ENCODE measurements at regions not wholly inside any gene's neighbourhood (a gene's known extent, or its start where the extent isn't known, plus 50 kb on each side); places are given as distances from the start of the nearest gene placed in this dataset.
"Not testable (repeated sequence)": the region's sequence is repeated elsewhere in the genome, so short reads cannot be mapped to it uniquely, and the experiment has no call there.

DNA sequence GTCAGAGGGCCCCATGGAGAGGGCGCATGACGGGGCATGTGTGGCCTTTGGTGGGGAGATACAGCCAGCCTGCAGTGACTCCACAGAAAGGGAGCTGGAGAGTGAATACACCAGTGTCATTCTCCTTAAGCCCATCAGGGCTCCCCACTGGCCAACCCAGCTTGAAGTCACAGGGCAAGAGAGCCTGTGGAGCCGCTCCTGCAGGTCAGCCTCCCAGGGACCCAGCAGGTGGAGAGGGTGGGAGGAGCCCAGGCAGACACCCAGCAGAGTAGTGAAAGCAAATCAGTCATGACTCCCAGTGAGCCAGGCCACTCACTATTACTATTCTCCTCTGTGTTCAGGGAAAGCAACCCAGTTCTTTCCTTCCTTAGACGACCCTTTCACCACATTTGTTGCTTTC lies 110.0 kb upstream of the CPM start:
- TF ChIP-seq CTCF (IDR thresholded peaks at IDR 0.05; ENCODE audit: low read depth, low read length): no peak
- no peak overlapping the region for H3K4me3 ChIP-seq (ENCODE audit: low read depth, low read length)

GRCh38 chr12:69044887-69045286 lies 111.9 kb upstream of the CPM start:
- H3K4me3 ChIP-seq (ENCODE audit: low read depth, low read length): no peak overlapping the region
- TF ChIP-seq CTCF (IDR thresholded peaks at IDR 0.05; ENCODE audit: low read depth, low read length): no peak

GRCh38 chr12:69045430-69045829 lies 112.5 kb upstream of the CPM start:
- H3K4me3 ChIP-seq (ENCODE audit: low read depth, low read length): no peak overlapping the region
- TF ChIP-seq CTCF (IDR thresholded peaks at IDR 0.05; ENCODE audit: low read depth, low read length): no peak

DNA sequence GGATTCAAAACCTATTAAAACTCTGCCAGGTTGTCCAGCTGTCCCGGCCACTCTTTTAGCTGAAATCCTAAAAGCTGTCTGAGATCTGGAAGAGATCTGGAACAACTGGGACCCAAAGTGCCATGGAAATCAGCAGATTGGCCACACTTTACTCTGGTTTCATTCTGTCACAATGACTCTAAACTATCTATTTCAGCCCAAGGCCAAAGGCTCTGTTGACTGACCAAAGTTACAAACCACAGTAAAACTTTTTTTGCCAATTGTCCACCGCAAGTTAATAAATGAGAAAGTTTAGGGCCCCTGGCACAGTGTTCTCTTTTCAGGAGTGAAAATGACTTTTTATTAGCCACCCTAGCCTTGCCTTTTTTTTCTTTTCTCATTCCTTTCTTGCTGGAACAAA lies 113.4 kb upstream of the CPM start:
- TF ChIP-seq CTCF (IDR thresholded peaks at IDR 0.05; ENCODE audit: low read depth, low read length): no peak
- no peak overlapping the region for H3K4me3 ChIP-seq (ENCODE audit: low read depth, low read length)

DNA sequence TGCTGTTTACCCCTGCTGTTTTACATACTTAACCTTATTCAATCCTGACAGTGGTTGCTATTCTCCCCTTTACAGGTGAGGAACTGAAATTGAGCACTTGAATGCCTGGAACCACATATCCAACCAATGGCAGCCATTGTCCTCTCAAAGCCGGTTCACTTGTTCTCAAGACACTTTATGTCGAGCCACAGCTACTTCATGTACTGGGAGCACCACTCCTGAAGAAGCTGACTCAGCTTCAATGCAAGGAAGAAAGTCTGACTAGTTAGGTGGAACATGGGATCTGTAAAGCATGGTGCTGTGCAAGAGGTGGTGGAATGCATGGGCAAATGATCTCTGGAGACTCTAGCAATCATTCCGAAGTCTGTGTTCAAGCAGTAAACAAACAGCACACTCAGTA lies 113.9 kb upstream of the CPM start:
- H3K4me3 ChIP-seq (ENCODE audit: low read depth, low read length): no peak overlapping the region
- TF ChIP-seq CTCF (IDR thresholded peaks at IDR 0.05; ENCODE audit: low read depth, low read length): no peak

DNA sequence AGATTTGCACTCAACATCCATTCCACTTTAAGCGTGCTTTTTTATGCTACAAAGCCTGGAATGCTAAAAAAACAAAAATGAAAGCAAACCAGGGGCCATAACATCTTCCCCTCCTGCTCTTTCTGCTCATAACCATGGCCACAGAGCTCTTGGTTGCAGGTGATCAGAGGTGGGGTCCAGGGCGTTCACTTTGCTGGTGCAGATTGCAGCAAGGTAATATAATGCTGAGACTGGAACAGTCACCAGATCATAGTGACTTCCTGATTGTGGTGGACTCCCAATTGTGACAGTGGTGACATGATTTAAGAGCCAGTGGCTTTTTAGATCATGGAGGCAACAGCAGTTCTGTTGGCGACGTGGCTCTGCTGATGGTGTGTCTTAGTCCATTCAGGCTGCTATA lies 115.0 kb upstream of the CPM start:
- no peak for TF ChIP-seq CTCF (IDR thresholded peaks at IDR 0.05; ENCODE audit: low read depth, low read length)
- H3K4me3 ChIP-seq (ENCODE audit: low read depth, low read length): no peak overlapping the region

GRCh38 chr12:69049855-69050254 lies 116.9 kb upstream of the CPM start:
- not testable (repeated sequence) for H3K4me3 ChIP-seq (ENCODE audit: low read depth, low read length)

DNA sequence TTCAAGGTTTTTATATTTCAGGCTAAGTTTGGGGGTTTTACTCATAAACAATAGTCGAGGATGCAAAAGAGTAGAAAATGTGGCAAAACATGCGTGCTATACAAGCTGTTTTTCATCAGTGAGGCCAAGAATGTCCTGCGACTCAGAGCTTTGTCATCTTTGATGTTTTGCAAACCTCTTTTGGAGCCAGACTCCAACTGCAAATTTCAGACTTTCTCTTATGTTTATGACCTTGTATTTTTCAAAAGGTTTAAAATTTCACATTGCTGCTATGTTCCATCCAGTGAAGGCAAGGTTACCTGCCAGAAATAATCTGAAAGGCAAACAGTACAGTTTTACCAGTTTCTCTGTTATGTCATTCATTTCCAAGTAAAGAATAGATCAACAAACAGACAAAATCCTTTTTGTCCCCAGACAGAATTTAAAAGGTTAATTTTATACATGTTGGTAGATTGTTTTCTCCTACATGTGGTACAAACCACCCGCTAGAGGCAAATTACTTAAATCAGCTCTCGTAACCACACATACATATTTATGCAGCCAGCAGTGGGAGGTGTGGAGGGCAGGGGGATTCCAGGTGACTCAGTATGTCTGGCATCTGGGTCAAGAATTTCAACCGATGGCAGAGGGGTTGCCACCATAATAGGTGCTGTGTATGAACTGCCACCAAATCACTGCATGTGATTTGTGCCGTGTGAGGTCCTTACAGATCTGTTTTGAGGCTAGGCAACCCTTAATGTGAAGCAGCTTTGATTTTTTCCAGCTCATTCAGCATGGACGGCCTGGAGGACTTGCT lies 119.8 kb upstream of the CPM start:
- H3K4me3 ChIP-seq (ENCODE audit: low read depth, low read length): peak overlapping the region; percentile 28; the same call in 1 of the 2 replicates

More for the DNA sequence above, 119.8 kb upstream of the CPM start:
- TF ChIP-seq CTCF (IDR thresholded peaks at IDR 0.05; ENCODE audit: low read depth, low read length): no peak
